ENCODE measurements at regions not wholly inside any gene's neighbourhood (a gene's known extent, or its start where the extent isn't known, plus 50 kb on each side); places are given as distances from the start of the nearest gene placed in this dataset.
"Not testable (repeated sequence)": the region's sequence is repeated elsewhere in the genome, so short reads cannot be mapped to it uniquely, and the experiment has no call there.

DNA sequence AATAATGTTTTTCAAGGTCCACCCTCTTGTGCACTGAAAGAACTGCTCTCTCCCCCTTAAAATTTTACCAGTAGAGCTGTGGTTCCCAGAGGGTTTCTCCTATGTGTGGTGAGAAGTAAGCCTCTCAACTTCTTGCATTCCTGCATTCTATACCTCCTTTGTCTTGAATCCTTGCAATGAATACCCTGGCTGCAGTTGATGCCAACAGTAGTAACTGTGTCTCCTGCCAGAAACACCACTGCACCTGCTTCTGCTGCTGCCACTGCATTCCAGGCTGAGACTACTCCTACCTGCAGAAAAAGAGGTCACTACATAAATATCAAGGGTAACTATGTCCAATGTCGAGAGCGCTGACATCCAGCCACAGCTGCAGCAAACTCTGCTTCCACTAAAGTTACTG is 203.7 kb downstream of the TMEM167A start:
- no peak overlapping the region for H3K4me3 ChIP-seq
- no peaks in the 10 kb centered on the region for H3K9me3 ChIP-seq
- no peaks in the 10 kb centered on the region for H3K4me1 ChIP-seq
- no peak for DNase-seq
- TF ChIP-seq POLR2A (IDR thresholded peaks at IDR 0.05) (no peak), EP300 (IDR thresholded peaks at IDR 0.05; ENCODE audit: low read depth) (no peak), POLR2AphosphoS5 (IDR thresholded peaks at IDR 0.05) (no peak)
- TF ChIP-seq, protein P1, sequence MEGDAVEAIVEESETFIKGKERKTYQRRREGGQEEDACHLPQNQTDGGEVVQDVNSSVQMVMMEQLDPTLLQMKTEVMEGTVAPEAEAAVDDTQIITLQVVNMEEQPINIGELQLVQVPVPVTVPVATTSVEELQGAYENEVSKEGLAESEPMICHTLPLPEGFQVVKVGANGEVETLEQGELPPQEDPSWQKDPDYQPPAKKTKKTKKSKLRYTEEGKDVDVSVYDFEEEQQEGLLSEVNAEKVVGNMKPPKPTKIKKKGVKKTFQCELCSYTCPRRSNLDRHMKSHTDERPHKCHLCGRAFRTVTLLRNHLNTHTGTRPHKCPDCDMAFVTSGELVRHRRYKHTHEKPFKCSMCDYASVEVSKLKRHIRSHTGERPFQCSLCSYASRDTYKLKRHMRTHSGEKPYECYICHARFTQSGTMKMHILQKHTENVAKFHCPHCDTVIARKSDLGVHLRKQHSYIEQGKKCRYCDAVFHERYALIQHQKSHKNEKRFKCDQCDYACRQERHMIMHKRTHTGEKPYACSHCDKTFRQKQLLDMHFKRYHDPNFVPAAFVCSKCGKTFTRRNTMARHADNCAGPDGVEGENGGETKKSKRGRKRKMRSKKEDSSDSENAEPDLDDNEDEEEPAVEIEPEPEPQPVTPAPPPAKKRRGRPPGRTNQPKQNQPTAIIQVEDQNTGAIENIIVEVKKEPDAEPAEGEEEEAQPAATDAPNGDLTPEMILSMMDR (IDR thresholded peaks at IDR 0.05): no peak
- no peak overlapping the region for H3K27ac ChIP-seq
- H3K27me3 ChIP-seq: no peaks in the 10 kb centered on the region
- in situ Hi-C loops (cut with MboI; ENCODE audit: low pct_ligation_motif_present in 1 of 4, low pct_unique_long_range_greater_than_20kb in 1 of 4, low sequenced_read_pairs in 3 of 4) (no loop called here), intact Hi-C loops (cut with DNase I; ENCODE audit: low total_unique reads) (no loop called here)
- WGBS, 2 donors (ENCODE audit: low coverage in 1 of 2): 95% methylated on average over 2 of the region's 2 CpGs; no CpG with 5 or more reads in 1 of the 2 donors
- no peaks in the 10 kb centered on the region for H3K36me3 ChIP-seq

DNA sequence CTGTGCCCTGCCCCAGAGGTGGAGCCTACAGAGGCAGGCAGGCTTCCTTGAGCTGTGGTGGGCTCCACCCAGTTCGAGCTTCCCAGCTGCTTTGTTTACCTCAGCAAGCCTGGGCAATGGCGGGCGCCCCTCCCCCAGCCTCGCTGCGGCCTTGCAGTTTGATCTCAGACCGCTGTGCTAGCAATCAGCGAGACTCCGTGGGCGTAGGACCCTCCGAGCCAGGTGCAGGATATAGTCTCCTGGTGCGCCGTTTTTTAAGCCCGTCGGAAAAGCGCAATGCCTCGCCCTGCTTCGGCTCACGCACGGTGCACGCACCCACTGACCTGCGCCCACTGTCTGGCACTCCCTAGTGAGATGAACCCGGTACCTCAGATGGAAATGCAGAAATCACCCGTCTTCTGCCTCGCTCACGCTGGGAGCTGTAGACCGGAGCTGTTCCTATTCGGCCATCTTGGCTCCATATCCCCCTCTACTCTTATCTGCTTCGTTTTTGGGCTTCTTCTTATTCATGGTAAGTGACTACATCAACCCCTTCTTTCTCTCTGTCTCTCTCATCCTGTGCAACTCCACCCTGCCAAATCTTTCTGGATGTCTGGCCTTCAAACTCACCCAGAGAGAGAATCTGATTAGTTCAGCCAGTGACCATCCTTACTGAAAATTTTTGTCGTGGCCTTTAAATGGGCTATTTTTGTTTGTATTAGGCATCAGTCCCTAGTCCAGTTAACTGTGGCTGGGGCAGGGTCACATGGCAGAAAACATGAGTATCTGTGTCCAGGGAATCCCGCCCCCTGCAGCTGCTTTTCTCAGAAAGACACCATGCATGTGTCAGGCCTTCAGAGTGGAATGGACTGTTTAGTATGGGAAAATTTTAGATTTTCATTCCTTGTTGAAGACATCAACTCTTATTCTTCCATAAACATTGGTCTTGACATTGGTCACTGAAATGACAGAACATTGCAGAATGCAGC is 204.6 kb downstream of the TMEM167A start:
- H3K27me3 ChIP-seq; in situ Hi-C loops (cut with MboI; ENCODE audit: low pct_ligation_motif_present in 1 of 4, low pct_unique_long_range_greater_than_20kb in 1 of 4, low sequenced_read_pairs in 3 of 4); H3K27ac ChIP-seq; H3K4me1 ChIP-seq; H3K36me3 ChIP-seq; DNase-seq; H3K9me3 ChIP-seq; intact Hi-C loops (cut with DNase I; ENCODE audit: low total_unique reads); H3K4me3 ChIP-seq: not testable (repeated sequence)
- WGBS, 2 donors (ENCODE audit: low coverage in 1 of 2): 78 to 89% methylated on average over 8 to 28 of the region's 30 CpGs

- Histone ChIP-seq H3K27me3 (no peaks in the 10 kb centered on the region), H3K27ac (no peak overlapping the region), H3K36me3 (no peaks in the 10 kb centered on the region), H3K4me3 (no peak overlapping the region), H3K4me1 (no peaks in the 10 kb centered on the region), H3K9me3 (no peaks in the 10 kb centered on the region)
- intact Hi-C loops (cut with DNase I; ENCODE audit: low total_unique reads): no loop called here
- no peak for DNase-seq
- WGBS, 2 donors (ENCODE audit: low coverage in 1 of 2): 75 to 90% methylated on average over 3 of the region's 3 CpGs
- in situ Hi-C loops (cut with MboI; ENCODE audit: low pct_ligation_motif_present in 1 of 4, low pct_unique_long_range_greater_than_20kb in 1 of 4, low sequenced_read_pairs in 3 of 4): no loop called here
- TF ChIP-seq, protein P1 (IDR thresholded peaks at IDR 0.05): no peak
- TF ChIP-seq POLR2A (IDR thresholded peaks at IDR 0.05) (no peak), POLR2AphosphoS5 (IDR thresholded peaks at IDR 0.05) (no peak), EP300 (IDR thresholded peaks at IDR 0.05; ENCODE audit: low read depth) (no peak)
Observed at GRCh38 chr5:82865625-82866024, 211.6 kb downstream of the TMEM167A start.

DNA sequence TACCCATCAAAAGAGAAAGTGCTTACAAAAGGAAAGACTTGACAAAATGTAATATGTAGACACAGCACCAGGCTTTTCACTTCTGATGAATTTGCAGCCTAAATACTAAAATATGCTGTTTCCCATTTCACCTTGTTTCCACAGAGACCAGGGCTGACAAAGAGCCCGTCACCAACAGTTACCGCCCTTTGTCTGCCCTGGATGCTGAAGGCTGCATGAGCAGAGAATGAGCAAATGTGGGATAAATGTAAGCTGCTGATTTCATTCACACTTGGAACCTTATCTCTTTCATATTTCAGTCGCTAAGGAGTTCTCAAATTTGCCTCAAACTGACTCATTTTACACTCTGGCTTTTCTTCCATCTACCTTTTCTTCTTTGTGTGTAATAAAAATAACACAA is 213.9 kb downstream of the TMEM167A start:
- no peak for DNase-seq
- Histone ChIP-seq H3K36me3 (no peaks in the 10 kb centered on the region), H3K4me3 (no peak overlapping the region), H3K4me1 (no peaks in the 10 kb centered on the region), H3K27me3 (no peaks in the 10 kb centered on the region), H3K9me3 (no peaks in the 10 kb centered on the region), H3K27ac (no peak overlapping the region)
- in situ Hi-C loops (cut with MboI; ENCODE audit: low pct_ligation_motif_present in 1 of 4, low pct_unique_long_range_greater_than_20kb in 1 of 4, low sequenced_read_pairs in 3 of 4) (no loop called here), intact Hi-C loops (cut with DNase I; ENCODE audit: low total_unique reads) (no loop called here)
- WGBS, 2 donors (ENCODE audit: low coverage in 1 of 2): 44 to 78% methylated on average over 2 to 3 of the region's 3 CpGs
- TF ChIP-seq EP300 (IDR thresholded peaks at IDR 0.05; ENCODE audit: low read depth) (no peak), POLR2A (IDR thresholded peaks at IDR 0.05) (no peak), POLR2AphosphoS5 (IDR thresholded peaks at IDR 0.05) (no peak)
- TF ChIP-seq, protein P1 (IDR thresholded peaks at IDR 0.05): no peak

Data from transverse colon (tissue), 4 donors.